ENCODE measurements at regions not wholly inside any gene's neighbourhood (a gene's known extent, or its start where the extent isn't known, plus 50 kb on each side); places are given as distances from the start of the nearest gene placed in this dataset.

DNA sequence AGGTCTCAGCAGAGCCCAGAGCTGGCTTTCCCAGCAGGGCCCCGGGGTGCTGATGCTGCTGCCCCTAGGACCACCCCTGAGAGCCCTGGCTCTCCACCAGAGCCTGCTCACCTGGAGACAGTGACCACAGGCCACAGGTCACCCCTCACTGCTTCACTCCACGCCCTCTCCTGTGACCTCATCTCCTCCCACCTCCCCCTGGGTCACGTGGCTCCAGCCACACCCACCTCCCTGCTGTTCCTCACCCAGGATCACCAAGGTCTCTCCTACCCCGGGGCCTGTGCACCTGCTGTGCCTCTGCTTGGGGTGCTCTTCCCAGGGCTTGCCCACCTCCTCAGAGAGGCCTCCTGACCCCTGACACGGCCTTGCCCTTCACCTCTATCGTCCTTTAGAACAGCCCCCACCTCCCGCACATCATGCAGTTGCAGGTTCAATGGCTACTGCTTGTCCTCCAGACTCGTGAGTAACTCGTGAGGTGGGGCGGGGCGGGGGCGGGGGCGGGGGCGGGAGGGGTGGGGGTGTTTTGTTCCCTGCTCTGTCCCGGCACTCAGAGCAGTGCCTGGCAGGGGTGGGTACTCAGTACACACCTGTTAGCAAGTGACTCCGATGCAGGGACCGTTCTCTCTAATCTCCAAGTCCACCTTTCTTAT, 468.0 kb downstream of the PREX1 start (continued):
- no peak for TF ChIP-seq BCL3 (IDR thresholded peaks at IDR 0.05; ENCODE audit: borderline replicate concordance, insufficient read depth, low read depth, low read length, poor library complexity, severe bottlenecking)
- no peak for TF ChIP-seq BRCA1 (IDR thresholded peaks at IDR 0.05; ENCODE audit: low read depth, low read length)
- TF ChIP-seq, protein P1, sequence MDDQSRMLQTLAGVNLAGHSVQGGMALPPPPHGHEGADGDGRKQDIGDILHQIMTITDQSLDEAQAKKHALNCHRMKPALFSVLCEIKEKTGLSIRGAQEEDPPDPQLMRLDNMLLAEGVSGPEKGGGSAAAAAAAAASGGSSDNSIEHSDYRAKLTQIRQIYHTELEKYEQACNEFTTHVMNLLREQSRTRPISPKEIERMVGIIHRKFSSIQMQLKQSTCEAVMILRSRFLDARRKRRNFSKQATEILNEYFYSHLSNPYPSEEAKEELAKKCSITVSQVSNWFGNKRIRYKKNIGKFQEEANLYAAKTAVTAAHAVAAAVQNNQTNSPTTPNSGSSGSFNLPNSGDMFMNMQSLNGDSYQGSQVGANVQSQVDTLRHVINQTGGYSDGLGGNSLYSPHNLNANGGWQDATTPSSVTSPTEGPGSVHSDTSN (IDR thresholded peaks at IDR 0.05; ENCODE audit: insufficient replicate concordance, low read depth, low read length): no peak
- TF ChIP-seq, protein P2, sequence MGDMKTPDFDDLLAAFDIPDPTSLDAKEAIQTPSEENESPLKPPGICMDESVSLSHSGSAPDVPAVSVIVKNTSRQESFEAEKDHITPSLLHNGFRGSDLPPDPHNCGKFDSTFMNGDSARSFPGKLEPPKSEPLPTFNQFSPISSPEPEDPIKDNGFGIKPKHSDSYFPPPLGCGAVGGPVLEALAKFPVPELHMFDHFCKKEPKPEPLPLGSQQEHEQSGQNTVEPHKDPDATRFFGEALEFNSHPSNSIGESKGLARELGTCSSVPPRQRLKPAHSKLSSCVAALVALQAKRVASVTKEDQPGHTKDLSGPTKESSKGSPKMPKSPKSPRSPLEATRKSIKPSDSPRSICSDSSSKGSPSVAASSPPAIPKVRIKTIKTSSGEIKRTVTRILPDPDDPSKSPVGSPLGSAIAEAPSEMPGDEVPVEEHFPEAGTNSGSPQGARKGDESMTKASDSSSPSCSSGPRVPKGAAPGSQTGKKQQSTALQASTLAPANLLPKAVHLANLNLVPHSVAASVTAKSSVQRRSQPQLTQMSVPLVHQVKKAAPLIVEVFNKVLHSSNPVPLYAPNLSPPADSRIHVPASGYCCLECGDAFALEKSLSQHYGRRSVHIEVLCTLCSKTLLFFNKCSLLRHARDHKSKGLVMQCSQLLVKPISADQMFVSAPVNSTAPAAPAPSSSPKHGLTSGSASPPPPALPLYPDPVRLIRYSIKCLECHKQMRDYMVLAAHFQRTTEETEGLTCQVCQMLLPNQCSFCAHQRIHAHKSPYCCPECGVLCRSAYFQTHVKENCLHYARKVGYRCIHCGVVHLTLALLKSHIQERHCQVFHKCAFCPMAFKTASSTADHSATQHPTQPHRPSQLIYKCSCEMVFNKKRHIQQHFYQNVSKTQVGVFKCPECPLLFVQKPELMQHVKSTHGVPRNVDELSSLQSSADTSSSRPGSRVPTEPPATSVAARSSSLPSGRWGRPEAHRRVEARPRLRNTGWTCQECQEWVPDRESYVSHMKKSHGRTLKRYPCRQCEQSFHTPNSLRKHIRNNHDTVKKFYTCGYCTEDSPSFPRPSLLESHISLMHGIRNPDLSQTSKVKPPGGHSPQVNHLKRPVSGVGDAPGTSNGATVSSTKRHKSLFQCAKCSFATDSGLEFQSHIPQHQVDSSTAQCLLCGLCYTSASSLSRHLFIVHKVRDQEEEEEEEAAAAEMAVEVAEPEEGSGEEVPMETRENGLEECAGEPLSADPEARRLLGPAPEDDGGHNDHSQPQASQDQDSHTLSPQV (IDR thresholded peaks at IDR 0.05): no peak
- no peak for TF ChIP-seq STAT3 (IDR thresholded peaks at IDR 0.05; ENCODE audit: low read depth, low read length)
- TF ChIP-seq, protein P3, sequence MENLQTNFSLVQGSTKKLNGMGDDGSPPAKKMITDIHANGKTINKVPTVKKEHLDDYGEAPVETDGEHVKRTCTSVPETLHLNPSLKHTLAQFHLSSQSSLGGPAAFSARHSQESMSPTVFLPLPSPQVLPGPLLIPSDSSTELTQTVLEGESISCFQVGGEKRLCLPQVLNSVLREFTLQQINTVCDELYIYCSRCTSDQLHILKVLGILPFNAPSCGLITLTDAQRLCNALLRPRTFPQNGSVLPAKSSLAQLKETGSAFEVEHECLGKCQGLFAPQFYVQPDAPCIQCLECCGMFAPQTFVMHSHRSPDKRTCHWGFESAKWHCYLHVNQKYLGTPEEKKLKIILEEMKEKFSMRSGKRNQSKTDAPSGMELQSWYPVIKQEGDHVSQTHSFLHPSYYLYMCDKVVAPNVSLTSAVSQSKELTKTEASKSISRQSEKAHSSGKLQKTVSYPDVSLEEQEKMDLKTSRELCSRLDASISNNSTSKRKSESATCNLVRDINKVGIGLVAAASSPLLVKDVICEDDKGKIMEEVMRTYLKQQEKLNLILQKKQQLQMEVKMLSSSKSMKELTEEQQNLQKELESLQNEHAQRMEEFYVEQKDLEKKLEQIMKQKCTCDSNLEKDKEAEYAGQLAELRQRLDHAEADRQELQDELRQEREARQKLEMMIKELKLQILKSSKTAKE (IDR thresholded peaks at IDR 0.05; ENCODE audit: low read depth, poor library complexity, severe bottlenecking): no peak
- TF ChIP-seq, protein P4, sequence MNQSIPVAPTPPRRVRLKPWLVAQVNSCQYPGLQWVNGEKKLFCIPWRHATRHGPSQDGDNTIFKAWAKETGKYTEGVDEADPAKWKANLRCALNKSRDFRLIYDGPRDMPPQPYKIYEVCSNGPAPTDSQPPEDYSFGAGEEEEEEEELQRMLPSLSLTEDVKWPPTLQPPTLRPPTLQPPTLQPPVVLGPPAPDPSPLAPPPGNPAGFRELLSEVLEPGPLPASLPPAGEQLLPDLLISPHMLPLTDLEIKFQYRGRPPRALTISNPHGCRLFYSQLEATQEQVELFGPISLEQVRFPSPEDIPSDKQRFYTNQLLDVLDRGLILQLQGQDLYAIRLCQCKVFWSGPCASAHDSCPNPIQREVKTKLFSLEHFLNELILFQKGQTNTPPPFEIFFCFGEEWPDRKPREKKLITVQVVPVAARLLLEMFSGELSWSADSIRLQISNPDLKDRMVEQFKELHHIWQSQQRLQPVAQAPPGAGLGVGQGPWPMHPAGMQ (IDR thresholded peaks at IDR 0.05; ENCODE audit: borderline replicate concordance): no peak
- TF ChIP-seq SUPT20H (IDR thresholded peaks at IDR 0.05; ENCODE audit: borderline replicate concordance, control insufficient read depth, low read depth, low read length): no peak
- TF ChIP-seq TCF12 (IDR thresholded peaks at IDR 0.05; ENCODE audit: low read depth, low read length): peak; percentile 31; the same call in 1 of the 2 replicates
- TF ChIP-seq SMARCA5 (IDR thresholded peaks at IDR 0.05): 0 out of 2 replicates have a peak, but pooled peaks have one; percentile 23
- peak; percentile 35; the same call in 1 of the 2 replicates for TF ChIP-seq POLR2A (IDR thresholded peaks at IDR 0.05; ENCODE audit: low read depth, low read length)
- TF ChIP-seq RELA (IDR thresholded peaks at IDR 0.05; ENCODE audit: borderline replicate concordance, partially characterized antibody): peak; percentile 24
- peak; percentile 68 for TF ChIP-seq MAX (IDR thresholded peaks at IDR 0.05; ENCODE audit: low read depth, low read length)
- 0 out of 2 replicates have a peak, but pooled peaks have one; percentile 28 for TF ChIP-seq GATAD2B (conservative IDR thresholded peaks at IDR 0.05; ENCODE audit: low read depth)
- no peak for TF ChIP-seq CEBPB (IDR thresholded peaks at IDR 0.05; ENCODE audit: borderline replicate concordance in 1 of 2, low read depth in 2 of 2, low read length in 2 of 2)
- TF ChIP-seq, protein P5, sequence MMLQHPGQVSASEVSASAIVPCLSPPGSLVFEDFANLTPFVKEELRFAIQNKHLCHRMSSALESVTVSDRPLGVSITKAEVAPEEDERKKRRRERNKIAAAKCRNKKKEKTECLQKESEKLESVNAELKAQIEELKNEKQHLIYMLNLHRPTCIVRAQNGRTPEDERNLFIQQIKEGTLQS (IDR thresholded peaks at IDR 0.05; ENCODE audit: borderline replicate concordance, extremely low read depth, low read depth, low read length): peak; percentile 30; the same call in 1 of the 2 replicates
- no peak for TF ChIP-seq TCF7 (IDR thresholded peaks at IDR 0.05; ENCODE audit: borderline replicate concordance)
- 0 out of 2 replicates have a peak, but pooled peaks have one; percentile 56 for TF ChIP-seq NBN (IDR thresholded peaks at IDR 0.05)
